KMS-11 (cell line): ENCODE measurements at regions not wholly inside any gene's neighbourhood (a gene's known extent, or its start where the extent isn't known, plus 50 kb on each side); places are given as distances from the start of the nearest gene placed in this dataset.

ENCODE experiments used
- H2AFZ ChIP-seq: fragments of 200-600 bp; sonication (generic); 2 replicates; pipeline ENCODE4 v1.6.1; 2016; ENCODE audit warnings: antibody characterized with exemption, mixed run types, low read depth
- H3K27ac ChIP-seq: fragments of 200-600 bp; sonication (generic); 2 replicates; pipeline ENCODE4 v1.6.1; 2016; ENCODE audit warnings: mild to moderate bottlenecking, mixed run types
- H3K27me3 ChIP-seq: fragments of 200-600 bp; sonication (generic); 2 replicates; pipeline ENCODE4 v1.6.1; 2017; ENCODE audit warnings: mild to moderate bottlenecking, low read depth, mixed run types, moderate library complexity; ENCODE audit not compliant: insufficient read depth
- H3K36me3 ChIP-seq: fragments of 200-600 bp; sonication (generic); 2 replicates; pipeline ENCODE4 v1.6.1; 2017; ENCODE audit warnings: mild to moderate bottlenecking, mixed run types; ENCODE audit not compliant: insufficient read depth
- H3K4me1 ChIP-seq: fragments of 200-600 bp; sonication (generic); 2 replicates; pipeline ENCODE4 v1.6.1; 2016; ENCODE audit warnings: mild to moderate bottlenecking, low read depth, mixed run types; ENCODE audit not compliant: poor library complexity, severe bottlenecking
- H3K4me2 ChIP-seq: fragments of 200-600 bp; sonication (generic); 2 replicates; pipeline ENCODE4 v1.7.0; 2016; ENCODE audit warnings: mild to moderate bottlenecking, mixed run types
- H3K4me3 ChIP-seq: fragments of 200-600 bp; sonication (generic); IDR thresholded peaks from 2 replicates; pipeline ENCODE4 v1.6.1; 2017; ENCODE audit warnings: low read depth, low read length, mixed read lengths; ENCODE audit not compliant: insufficient read depth
- H3K79me2 ChIP-seq: fragments of 200-600 bp; sonication (generic); 2 replicates; pipeline ENCODE4 v1.6.1; 2016; ENCODE audit warnings: low read depth, mixed run types; ENCODE audit not compliant: insufficient read depth
- H3K9ac ChIP-seq: fragments of 200-600 bp; sonication (generic); 2 replicates; pipeline ENCODE4 v1.6.1; 2016; ENCODE audit warnings: mild to moderate bottlenecking, mixed run types
- H4K20me1 ChIP-seq: fragments of 200-600 bp; sonication (generic); 2 replicates; pipeline ENCODE4 v1.6.1; 2016; ENCODE audit warnings: mild to moderate bottlenecking, mixed run types; ENCODE audit not compliant: insufficient read depth
- TF ChIP-seq, protein P1 (sequence below): fragments of 200-600 bp; sonication (generic); conservative IDR thresholded peaks from 2 replicates; pipeline ENCODE4 v1.6.1; 2017; ENCODE audit warnings: low read depth, mild to moderate bottlenecking, antibody characterized with exemption, low read length, moderate library complexity, mixed read lengths

DNA sequence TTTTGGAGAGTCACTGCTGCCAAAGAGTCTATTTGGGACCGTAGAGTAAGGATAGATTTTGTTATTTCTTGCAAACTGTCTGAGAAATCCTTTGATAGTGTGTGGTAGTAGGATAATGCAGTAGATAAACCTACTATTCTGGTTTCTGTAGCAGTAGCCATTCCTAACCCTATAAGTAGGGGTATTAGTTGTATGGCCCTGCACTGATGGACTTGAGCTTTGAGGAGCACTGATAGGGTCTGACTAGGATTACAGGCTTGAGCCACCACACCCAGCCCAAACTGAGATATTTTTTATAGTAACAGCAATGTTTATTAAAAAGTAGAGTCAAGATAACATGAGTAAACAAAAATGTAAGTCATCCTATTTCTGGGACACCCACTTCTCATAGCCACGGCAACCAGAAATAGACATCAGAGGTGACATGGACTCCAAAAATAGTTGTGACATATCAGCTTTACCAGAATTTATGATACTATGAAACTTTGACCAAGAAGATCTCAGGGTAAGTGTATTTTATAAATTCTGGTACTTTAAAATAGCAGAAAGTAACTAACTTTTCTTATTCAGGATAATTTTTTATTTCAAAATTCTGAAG, 479.1 kb downstream of the SUCLA2 start:
- no peak overlapping the region for H2AFZ ChIP-seq

DNA sequence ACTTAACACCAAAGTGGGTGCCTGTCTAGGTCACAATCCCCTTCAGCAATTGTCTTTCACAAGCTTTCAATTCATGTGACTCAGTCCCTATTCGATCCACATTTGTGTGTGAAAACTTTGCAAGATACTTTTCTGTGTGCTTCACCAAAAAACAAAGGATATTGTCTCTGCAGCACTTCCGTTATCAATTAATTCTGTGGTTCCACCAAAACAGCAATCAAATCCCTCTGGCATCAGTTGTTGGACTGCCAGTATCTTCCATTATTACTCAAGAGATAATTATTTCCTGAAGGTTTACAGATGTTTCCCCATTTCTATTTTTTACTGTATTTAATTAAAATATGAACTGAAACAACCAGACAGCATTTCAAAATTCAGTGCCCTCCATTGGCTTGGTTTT, 481.4 kb downstream of the SUCLA2 start:
- H3K4me2 ChIP-seq = no peak overlapping the region
- no peaks in the 10 kb centered on the region for H3K36me3 ChIP-seq
- H3K27me3 ChIP-seq = no peaks in the 10 kb centered on the region
- no peak overlapping the region for H3K27ac ChIP-seq
- TF ChIP-seq, protein P1, sequence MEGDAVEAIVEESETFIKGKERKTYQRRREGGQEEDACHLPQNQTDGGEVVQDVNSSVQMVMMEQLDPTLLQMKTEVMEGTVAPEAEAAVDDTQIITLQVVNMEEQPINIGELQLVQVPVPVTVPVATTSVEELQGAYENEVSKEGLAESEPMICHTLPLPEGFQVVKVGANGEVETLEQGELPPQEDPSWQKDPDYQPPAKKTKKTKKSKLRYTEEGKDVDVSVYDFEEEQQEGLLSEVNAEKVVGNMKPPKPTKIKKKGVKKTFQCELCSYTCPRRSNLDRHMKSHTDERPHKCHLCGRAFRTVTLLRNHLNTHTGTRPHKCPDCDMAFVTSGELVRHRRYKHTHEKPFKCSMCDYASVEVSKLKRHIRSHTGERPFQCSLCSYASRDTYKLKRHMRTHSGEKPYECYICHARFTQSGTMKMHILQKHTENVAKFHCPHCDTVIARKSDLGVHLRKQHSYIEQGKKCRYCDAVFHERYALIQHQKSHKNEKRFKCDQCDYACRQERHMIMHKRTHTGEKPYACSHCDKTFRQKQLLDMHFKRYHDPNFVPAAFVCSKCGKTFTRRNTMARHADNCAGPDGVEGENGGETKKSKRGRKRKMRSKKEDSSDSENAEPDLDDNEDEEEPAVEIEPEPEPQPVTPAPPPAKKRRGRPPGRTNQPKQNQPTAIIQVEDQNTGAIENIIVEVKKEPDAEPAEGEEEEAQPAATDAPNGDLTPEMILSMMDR = no peak
- no peaks in the 10 kb centered on the region for H3K4me1 ChIP-seq
- no peaks in the 10 kb centered on the region for H3K79me2 ChIP-seq
- no peaks in the 10 kb centered on the region for H4K20me1 ChIP-seq
- no peak overlapping the region for H3K9ac ChIP-seq
- no peak overlapping the region for H3K4me3 ChIP-seq
- H2AFZ ChIP-seq = no peak overlapping the region

More for the DNA sequence above, 479.1 kb downstream of the SUCLA2 start:
- Histone ChIP-seq H3K27ac (no peak overlapping the region), H3K27me3 (no peaks in the 10 kb centered on the region), H3K4me3 (no peak overlapping the region), H3K36me3 (no peaks in the 10 kb centered on the region), H3K4me1 (no peaks in the 10 kb centered on the region), H3K9ac (no peak overlapping the region), H4K20me1 (no peaks in the 10 kb centered on the region), H3K4me2 (no peak overlapping the region), H3K79me2 (no peaks in the 10 kb centered on the region)
- TF ChIP-seq, protein P1 = no peak

DNA sequence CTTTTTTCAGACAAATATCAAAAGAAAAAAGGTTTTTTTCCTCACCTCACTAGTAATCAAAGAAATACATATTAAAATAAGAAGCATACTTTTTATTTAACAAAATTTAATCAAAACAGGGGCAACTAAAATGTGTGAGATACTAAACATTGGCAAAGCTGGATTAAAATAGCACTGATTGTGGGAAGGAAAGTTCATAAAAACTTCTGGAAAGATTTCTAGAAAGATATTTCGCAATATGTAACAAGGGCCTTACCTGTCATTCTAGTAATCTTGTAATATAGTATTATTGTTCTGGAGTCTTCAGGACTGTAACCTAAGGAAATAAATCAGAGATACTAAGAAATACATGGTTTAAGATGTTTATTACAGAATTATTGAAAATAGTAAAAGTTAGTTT, 482.5 kb downstream of the SUCLA2 start:
- H3K36me3 ChIP-seq = no peaks in the 10 kb centered on the region
- H3K27me3 ChIP-seq = no peaks in the 10 kb centered on the region
- H4K20me1 ChIP-seq = no peaks in the 10 kb centered on the region
- no peak overlapping the region for H3K27ac ChIP-seq
- H2AFZ ChIP-seq = no peak overlapping the region
- TF ChIP-seq, protein P1 = no peak
- H3K4me3 ChIP-seq = no peak overlapping the region
- no peaks in the 10 kb centered on the region for H3K79me2 ChIP-seq
- H3K4me2 ChIP-seq = no peak overlapping the region
- no peak overlapping the region for H3K9ac ChIP-seq
- H3K4me1 ChIP-seq = no peaks in the 10 kb centered on the region

DNA sequence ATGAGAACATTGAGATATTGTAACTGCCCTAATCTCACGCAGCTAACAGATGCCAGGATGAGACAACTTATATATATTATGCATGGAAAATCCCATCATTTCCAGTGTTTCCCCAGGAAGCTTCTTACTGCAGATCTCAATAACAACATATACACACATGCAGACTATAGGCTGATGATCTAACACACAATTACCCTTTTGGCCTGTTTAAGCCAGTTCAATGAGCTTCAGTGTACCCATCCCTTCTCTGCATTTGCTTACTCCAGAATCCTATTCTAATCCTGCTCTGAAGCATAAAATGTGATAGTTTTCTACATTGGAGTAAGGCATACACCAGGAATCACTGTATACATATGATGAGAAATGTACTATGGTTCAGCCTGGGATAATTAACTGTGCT, 489.4 kb downstream of the SUCLA2 start:
- TF ChIP-seq, protein P1 = no peak
- Histone ChIP-seq H3K79me2 (no peaks in the 10 kb centered on the region), H3K27ac (no peak overlapping the region), H3K4me1 (no peaks in the 10 kb centered on the region), H3K9ac (no peak overlapping the region), H4K20me1 (no peaks in the 10 kb centered on the region), H3K27me3 (no peaks in the 10 kb centered on the region), H2AFZ (no peak overlapping the region), H3K4me2 (no peak overlapping the region), H3K4me3 (no peak overlapping the region), H3K36me3 (no peaks in the 10 kb centered on the region)
